NCI-H82 treated with DMSO at 0.1 percent for 48 hours (cell line): ENCODE measurements at regions not wholly inside any gene's neighbourhood (a gene's known extent, or its start where the extent isn't known, plus 50 kb on each side); places are given as distances from the start of the nearest gene placed in this dataset.
"Not testable (repeated sequence)": the region's sequence is repeated elsewhere in the genome, so short reads cannot be mapped to it uniquely, and the experiment has no call there.

Experiments
- DNase-seq: peaks from one replicate; lab custom pipeline; 2025; ENCODE audit not compliant: unreplicated experiment; lab: John Stamatoyannopoulos, UW

DNA sequence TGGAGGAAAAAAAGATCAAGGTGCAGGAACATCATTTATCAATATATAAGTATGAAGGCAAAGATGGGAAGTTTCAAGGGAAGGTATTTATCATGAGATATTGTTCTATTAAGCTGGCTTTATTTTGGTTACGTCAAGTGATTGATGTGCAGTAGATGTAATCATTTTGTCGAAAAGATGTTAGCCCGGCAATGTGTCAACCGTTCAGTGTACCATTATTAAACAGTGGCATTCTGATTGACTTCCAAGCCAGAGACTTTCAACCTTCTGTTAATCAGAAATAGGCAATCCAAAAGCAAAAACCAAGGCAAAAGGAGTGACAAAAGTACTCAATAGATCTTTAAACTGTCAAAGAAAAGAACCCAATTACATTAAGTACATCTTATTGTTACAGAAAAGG lies 1340.3 kb upstream of the GOT2 start:
- DNase-seq = no peak

- DNase-seq = no peak
Observed at GRCh38 chr16:60073376-60073775, 1339.3 kb upstream of the GOT2 start.

DNA sequence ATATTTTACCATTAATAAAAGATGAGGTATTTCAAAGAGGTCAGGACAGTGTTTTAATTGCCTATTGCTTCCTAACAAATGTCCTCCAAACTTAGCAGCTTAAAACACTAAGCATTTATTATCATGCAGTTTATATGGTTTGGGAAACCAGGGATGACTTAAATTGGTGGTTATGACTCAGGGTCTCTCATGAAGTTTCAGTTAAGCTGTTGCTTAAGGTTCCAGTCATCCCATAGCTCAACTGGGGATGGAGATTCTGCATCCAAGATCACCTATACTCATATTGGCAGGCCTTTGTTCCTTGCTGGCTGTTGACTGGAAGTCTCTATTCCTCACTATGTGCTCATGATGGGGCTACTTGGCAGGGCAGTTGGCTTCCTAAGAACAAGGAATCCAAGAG lies 1329.9 kb upstream of the GOT2 start:
- DNase-seq = no peak

- no peak for DNase-seq
Observed at GRCh38 chr16:60061396-60061795, 1327.3 kb upstream of the GOT2 start.

- no peak for DNase-seq
Observed at GRCh38 chr16:60060731-60061130, 1326.6 kb upstream of the GOT2 start.

GRCh38 chr16:60059141-60059540 lies 1325.0 kb upstream of the GOT2 start:
- DNase-seq = no peak

GRCh38 chr16:60041671-60042070 lies 1307.6 kb upstream of the GOT2 start:
- DNase-seq = no peak

DNA sequence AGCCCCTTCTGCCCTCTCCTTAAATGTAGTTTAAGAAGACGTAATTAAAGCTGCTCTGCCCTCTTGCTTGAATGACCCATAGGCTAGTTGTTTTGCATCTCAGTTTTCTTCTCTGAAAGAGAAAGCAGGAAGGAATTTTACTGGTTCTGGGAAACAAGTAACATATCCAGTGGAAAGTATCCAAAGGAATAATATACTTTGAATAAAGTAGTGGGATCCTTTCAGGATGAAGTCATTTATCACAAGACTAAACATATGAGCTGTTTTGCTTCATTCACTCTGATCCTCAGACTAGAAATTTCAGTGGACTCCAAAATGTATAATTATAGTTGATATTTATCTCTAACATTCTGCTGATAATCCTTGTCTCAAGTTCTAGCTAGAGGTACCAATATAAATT lies 1297.6 kb upstream of the GOT2 start:
- no peak for DNase-seq

DNA sequence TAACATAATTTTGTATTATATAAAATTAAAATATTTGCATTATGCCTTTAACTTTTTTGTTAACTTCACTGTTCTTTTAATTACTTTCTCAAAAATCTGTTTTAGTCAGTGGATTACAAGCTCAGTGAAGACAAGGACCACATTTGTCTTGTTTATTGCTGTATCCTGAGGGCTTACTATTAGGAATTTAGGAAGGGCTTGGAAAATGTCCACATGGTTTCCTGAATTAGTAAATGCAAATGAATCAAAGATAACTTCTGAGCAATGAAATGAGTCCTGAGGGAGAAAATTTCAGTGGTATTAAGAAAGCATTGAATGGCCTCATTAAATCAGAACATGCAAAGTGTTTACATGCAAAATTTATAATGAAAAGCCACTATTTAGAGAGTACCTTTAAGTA lies 1293.2 kb upstream of the GOT2 start:
- DNase-seq = no peak

DNA sequence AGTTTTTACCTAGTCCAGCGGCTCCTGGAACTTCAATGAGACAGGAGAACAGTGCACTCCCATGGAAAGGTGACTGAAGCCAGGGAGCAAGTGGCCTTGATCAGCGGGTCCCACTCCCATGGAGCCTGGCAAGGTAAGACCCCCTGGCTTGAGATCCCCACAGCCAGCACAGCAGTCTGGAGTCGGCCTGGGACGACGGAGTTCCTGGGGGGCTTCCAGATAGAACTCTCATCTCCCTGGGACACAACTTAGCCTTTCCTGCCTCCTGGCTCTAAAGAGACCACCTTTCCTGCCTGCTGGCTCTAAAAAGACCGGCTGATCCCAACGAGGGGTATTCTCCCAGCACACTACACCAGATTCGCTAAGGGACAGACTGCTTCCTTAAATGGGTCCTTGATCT lies 1279.0 kb upstream of the GOT2 start:
- no peak for DNase-seq

- no peak for DNase-seq
Observed at GRCh38 chr16:60001523-60001922, 1267.4 kb upstream of the GOT2 start.

- DNase-seq = no peak
Observed at GRCh38 chr16:59997706-59998105, 1263.6 kb upstream of the GOT2 start.

- DNase-seq = no peak
Observed at GRCh38 chr16:59993101-59993500, 1259.0 kb upstream of the GOT2 start.

DNA sequence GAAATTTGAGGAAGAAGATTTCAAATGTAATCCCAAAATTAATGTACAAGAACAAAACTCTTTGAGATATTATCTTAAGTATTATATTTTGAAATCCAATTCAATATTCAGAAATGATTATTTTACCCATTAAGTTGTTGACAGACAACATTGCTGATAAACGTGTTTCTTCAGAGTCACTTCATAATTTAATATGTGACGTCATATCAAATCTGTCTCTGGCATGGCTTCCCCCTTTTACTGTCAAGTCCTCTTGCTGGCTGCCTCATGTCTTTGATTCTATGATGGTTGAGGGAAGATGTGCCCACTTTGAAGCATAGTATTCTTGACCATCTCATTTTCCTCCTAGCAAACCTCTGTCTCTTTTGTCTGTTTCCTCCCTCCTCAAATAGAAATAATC lies 1257.1 kb upstream of the GOT2 start:
- no peak for DNase-seq

DNA sequence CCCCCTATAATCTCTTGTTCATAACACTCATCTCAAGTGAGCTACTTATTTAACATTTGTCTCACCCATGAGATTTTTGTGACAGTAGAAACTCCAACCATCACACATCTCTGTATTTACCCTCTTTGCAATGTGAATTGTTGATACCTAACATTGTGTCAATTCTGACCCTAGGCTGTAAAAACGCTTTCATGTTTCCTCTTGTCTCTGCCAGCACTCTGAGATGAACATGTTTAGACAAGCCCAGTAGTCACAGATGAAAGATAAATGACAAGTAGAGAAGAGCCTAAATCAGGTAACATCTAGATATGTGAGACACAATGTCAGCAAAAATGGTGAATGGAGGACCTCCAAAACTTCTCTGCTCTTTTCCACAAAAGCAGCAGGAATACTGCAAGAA lies 1254.5 kb upstream of the GOT2 start:
- DNase-seq = no peak

DNA sequence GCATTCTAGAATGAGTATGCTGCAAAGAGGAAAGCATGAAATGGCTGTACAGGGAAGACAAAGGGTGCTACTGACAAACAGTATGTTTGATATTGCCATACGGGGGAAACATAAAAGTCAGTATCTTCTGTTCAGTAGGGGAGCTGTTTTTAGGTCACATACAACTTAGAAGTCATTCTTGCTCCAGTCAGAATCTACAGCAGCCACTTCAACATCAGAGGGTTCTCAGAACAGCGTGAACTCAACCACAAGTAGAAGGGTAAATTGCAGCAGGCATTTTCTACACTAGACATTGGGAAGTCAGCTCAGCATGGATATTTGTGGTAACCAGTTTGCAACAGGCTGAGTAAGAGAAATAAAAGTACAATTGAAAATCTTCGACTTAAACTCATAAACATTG lies 1241.8 kb upstream of the GOT2 start:
- DNase-seq = no peak

- DNase-seq = no peak
Observed at GRCh38 chr16:59973966-59974365, 1239.8 kb upstream of the GOT2 start.

DNA sequence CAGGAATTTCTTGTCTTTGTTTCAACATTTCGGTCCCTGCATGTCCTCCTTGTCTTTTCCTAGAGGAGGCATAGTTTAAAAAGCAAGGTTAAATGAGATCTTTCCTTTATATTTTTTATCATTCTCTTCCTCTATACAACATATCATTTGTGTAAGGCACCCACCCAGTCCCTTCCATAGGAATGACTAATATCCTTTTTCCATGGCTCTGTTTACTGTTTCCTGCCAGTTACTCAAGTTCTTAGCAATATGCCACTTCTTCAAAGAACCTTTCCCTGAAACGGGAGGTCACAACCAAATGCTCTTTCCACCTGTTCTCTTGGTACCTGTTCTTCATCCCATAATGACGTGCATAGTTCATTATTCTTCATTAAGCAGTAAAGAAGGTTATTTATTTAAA lies 1237.1 kb upstream of the GOT2 start:
- no peak for DNase-seq

- DNase-seq = no peak
Observed at GRCh38 chr16:59964232-59964924, 1230.3 kb upstream of the GOT2 start.

DNA sequence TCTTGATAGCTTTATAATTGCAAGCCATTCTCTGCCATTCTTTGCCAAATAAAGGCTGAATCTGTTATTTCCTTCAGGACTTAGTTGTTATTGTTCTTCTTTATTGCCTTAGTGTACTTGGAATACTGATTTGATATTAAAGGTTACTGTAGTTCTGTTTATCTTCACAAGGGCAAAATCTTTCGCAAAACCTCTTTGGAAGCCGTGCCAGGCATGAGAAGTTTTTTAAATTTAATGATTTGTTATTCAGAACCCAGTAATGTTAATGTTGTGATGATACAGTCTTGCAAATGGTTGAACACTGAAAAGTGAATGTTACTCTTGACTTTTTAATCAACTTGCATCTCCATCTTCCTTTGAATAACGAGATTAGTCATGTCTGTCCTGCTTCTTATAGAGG lies 1225.2 kb upstream of the GOT2 start:
- DNase-seq = no peak

- no peak for DNase-seq
Observed at GRCh38 chr16:59950431-59950830, 1216.3 kb upstream of the GOT2 start.

GRCh38 chr16:59944041-59944440 lies 1209.9 kb upstream of the GOT2 start:
- DNase-seq = not testable (repeated sequence)

GRCh38 chr16:59941594-59941993 lies 1207.5 kb upstream of the GOT2 start:
- DNase-seq = no peak

DNA sequence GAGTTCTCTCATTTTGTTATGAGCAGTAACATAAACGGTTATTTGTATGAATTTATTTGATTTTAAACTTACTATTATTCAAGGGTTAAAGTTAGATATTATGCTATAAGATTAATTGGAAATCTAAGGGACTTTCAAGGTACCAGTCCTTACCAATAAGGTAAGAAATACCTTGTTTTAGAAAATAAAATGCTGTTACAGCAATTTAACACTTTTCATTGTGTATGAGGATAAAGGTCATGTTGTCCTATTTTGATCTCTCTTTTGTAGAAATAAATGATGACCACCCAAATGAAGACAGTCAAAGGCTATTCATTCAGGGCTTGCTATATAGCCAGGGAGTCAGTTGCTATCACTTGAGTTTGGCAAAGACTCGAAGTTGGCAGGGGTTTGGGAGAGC lies 1185.9 kb upstream of the GOT2 start:
- no peak for DNase-seq
